WERI-Rb-1 (cell line): ENCODE measurements at regions not wholly inside any gene's neighbourhood (a gene's known extent, or its start where the extent isn't known, plus 50 kb on each side); places are given as distances from the start of the nearest gene placed in this dataset.

Experiments used
- DNase-seq: peaks from one replicate; pipeline ENCODE4 v3.0.0-alpha.2; 2020
- H3K27ac ChIP-seq: fragments of 250-450 bp; sonication (Bioruptor Pico); 2 replicates; pipeline ENCODE4 v1.5.1; 2020; ENCODE audit warnings: mild to moderate bottlenecking, moderate library complexity
- H3K27me3 ChIP-seq: fragments of 250-450 bp; sonication (Bioruptor Pico); 2 replicates; pipeline ENCODE4 v1.5.1; 2021; ENCODE audit warnings: mild to moderate bottlenecking, low read depth, moderate library complexity; ENCODE audit not compliant: insufficient read depth, severe bottlenecking
- H3K36me3 ChIP-seq: fragments of 250-450 bp; sonication (Bioruptor Pico); 2 replicates; pipeline ENCODE4 v1.5.1; 2020; ENCODE audit warnings: mild to moderate bottlenecking, moderate library complexity
- H3K4me3 ChIP-seq: 2 replicates; pipeline ENCODE4 v1.5.1; 2011; ENCODE audit warnings: low read depth, mild to moderate bottlenecking, control low read depth, low read length
- H3K9me3 ChIP-seq: fragments of 250-450 bp; sonication (Bioruptor Pico); 2 replicates; pipeline ENCODE4 v1.5.1; 2021; ENCODE audit warnings: mild to moderate bottlenecking, moderate library complexity; ENCODE audit not compliant: severe bottlenecking
- TF ChIP-seq, protein P1 (sequence below): IDR thresholded peaks from 2 replicates; pipeline ENCODE4 v1.5.1; 2011; ENCODE audit warnings: low read depth, mild to moderate bottlenecking, control low read depth, inconsistent platforms, low read length

DNA sequence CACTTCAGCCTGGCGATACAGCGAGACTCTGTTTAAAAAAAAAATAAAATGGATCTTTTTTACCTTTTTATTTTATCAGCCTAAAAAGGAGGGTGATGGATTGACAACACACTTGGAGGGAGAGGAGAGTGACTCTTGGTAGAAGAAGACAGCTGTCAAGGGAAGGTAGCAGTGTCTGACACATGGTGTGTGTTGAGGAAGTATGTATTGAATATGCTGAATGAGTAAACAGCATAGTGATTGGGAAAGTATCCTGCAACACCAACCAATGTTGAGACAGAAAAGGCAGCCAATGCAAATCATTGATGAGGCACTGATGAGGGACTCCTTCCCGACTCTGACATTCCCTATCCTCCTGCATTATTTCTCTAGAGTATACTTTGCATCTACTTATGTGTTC lies 306.4 kb downstream of the LPIN1 start:
- Histone ChIP-seq H3K36me3 (no peaks in the 10 kb centered on the region), H3K4me3 (no peak overlapping the region), H3K9me3 (no peaks in the 10 kb centered on the region), H3K27ac (no peak overlapping the region), H3K27me3 (no peaks in the 10 kb centered on the region)
- DNase-seq, result no peak
- TF ChIP-seq, protein P1, sequence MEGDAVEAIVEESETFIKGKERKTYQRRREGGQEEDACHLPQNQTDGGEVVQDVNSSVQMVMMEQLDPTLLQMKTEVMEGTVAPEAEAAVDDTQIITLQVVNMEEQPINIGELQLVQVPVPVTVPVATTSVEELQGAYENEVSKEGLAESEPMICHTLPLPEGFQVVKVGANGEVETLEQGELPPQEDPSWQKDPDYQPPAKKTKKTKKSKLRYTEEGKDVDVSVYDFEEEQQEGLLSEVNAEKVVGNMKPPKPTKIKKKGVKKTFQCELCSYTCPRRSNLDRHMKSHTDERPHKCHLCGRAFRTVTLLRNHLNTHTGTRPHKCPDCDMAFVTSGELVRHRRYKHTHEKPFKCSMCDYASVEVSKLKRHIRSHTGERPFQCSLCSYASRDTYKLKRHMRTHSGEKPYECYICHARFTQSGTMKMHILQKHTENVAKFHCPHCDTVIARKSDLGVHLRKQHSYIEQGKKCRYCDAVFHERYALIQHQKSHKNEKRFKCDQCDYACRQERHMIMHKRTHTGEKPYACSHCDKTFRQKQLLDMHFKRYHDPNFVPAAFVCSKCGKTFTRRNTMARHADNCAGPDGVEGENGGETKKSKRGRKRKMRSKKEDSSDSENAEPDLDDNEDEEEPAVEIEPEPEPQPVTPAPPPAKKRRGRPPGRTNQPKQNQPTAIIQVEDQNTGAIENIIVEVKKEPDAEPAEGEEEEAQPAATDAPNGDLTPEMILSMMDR, result no peak

DNA sequence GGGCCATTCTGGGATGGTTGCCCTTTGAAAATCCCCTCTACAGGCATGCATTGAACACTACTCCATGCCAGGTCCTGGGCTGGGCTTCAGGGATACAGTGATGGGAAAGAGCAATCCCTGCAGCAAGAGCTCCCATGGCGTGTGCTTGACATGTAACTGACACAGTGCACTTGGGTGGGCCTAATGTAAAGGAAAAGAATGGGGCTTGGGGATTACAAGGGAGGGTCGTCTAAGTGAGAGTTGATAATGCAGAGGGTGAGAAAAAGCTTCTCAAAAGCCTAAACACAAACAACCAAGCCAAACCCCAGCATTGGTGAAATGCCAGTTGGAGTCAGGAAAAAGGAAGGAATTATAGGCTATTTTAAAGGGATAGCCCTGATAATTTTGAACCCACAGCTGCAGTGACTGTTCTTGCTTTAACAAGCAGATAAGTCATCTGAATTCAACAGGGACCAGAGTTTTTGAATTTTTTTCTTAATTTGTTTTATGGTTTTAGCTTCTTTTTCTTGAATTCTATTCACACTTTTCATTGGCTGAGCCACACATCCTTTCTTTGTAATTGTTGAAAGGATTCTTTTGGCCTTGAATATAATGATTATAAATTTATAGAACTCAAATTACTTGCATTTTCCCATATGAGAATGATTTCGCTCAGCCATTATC lies 308.7 kb downstream of the LPIN1 start:
- no peak for DNase-seq
- Histone ChIP-seq H3K36me3 (no peaks in the 10 kb centered on the region), H3K27ac (no peak overlapping the region), H3K27me3 (no peaks in the 10 kb centered on the region), H3K4me3 (no peak overlapping the region), H3K9me3 (no peaks in the 10 kb centered on the region)
- TF ChIP-seq, protein P1, result no peak

DNA sequence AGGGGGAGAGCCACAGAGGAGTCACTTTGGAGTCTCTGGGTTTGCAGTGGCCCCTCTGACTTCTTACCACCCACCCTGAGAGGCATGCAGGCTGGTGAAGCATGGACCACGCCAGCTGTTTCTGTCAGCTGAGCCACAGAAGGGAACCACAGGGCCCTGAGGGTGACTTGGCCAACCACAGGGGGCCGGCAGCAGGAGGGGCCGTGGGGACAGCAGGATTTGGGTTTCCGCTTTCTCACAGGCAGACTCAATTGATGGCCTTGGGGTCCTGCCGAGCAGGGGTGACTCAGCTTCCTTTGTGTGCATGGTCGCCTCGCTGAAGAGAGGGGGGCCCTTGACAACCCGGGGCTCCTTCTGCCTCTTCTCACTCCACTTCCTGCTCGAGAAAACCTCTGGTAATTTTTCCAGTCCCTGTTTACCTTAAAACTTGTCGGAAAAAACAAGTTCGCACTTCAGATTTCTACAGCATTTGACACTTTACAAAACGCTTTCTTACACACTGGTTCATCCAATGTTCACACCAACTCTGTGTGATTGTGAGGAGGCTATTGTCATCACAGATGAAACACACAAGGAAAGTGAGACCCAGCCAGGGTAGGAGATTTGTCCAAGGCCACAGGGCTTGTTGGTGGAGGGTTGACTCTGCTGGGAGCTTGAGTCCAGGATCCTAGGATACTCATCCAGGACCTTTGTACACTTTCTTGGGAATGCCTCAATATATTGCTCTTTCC lies 311.2 kb downstream of the LPIN1 start:
- peaks cover under 1% of the 10 kb centered on the region for H3K9me3 ChIP-seq
- H3K4me3 ChIP-seq, result no peak overlapping the region
- H3K36me3 ChIP-seq, result no peaks in the 10 kb centered on the region
- DNase-seq, result no peak
- no peak overlapping the region for H3K27ac ChIP-seq
- no peaks in the 10 kb centered on the region for H3K27me3 ChIP-seq
- TF ChIP-seq, protein P1, result no peak

DNA sequence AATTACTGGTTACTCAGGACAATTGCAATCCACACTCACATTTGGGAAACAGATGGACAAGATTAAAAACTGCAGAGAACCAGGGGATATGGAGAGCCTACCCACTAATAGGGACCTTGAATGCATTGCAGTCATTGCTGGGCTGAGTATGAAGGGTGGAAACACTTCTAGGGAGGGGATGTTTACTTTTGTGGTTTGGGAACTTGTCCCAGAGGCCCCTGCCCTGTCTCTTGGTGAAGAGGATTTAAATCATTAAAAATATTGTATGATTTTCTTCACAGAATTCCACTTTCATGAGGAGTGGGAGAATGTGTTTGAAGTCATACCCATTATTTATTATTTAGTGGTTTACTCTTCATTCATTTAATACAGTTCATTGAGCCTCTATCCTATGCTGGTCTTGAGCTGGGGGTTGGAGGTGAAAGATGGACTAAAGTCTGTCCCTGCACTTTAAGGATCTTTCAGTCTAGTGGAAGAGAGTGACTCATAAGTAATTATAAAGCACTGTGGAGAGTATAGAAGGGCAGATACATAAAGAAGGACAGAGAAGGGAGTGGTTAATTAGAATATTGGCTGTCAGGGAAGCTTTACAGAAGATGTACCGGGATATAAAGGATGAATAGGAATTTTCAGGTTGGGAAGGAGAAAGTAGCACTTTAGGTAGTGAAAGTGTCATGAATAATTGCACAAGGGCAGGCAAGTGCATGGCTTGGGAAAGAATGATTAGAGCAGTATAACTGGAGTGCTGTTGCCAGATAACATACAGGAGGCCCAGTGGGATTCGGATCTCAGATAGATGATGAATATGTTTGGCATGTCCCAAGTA lies 313.4 kb downstream of the LPIN1 start:
- TF ChIP-seq, protein P1, result no peak
- peaks cover 4% of the 10 kb centered on the region for H3K9me3 ChIP-seq
- no peak overlapping the region for H3K4me3 ChIP-seq
- H3K36me3 ChIP-seq, result no peaks in the 10 kb centered on the region
- DNase-seq, result no peak
- H3K27me3 ChIP-seq, result no peaks in the 10 kb centered on the region
- H3K27ac ChIP-seq, result no peak overlapping the region

DNA sequence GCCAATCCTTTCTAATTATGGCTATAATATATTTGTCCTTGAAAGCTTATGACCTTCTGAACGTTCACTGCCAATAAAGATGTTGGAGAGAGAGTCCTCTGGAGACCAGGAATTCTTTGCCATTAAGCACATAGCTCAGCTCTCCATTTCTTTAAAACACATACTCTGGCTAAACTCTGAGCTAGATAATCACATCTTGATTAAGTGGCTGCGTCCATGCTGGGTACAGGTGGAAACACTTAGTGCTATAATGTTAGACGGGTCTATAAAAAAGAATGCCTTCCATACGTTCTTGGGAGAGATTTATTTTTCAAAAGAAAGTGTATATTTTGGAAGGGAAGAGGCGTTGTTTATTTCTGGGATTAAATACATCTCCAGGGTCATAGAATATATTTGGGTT lies 314.5 kb downstream of the LPIN1 start:
- Histone ChIP-seq H3K27ac (no peak overlapping the region), H3K9me3 (peaks cover 4% of the 10 kb centered on the region), H3K4me3 (no peak overlapping the region), H3K27me3 (no peaks in the 10 kb centered on the region), H3K36me3 (no peaks in the 10 kb centered on the region)
- no peak for DNase-seq
- TF ChIP-seq, protein P1, result no peak
